ENCODE measurements at regions not wholly inside any gene's neighbourhood (a gene's known extent, or its start where the extent isn't known, plus 50 kb on each side); places are given as distances from the start of the nearest gene placed in this dataset.

- TF ChIP-seq CTCF (conservative IDR thresholded peaks at IDR 0.05 in 1 of 2, IDR thresholded peaks at IDR 0.05 in 1 of 2; ENCODE audit: low read depth in 1 of 2, low read length in 2 of 2): no peak
- no peak for TF ChIP-seq EZH2 (IDR thresholded peaks at IDR 0.05; ENCODE audit: low read length, missing control alignments)
Observed at GRCh38 chr4:119683518-119683917, 54.9 kb upstream of the PDE5A start.

Measured in fibroblast of lung (primary cell).